Esophagus muscularis mucosa (tissue), 4 donors: ENCODE measurements at regions not wholly inside any gene's neighbourhood (a gene's known extent, or its start where the extent isn't known, plus 50 kb on each side); places are given as distances from the start of the nearest gene placed in this dataset.

Source experiments
- DNase-seq: peaks from one replicate; pipeline ENCODE4 v3.0.0-alpha.2; 2017; ENCODE audit errors: extremely low spot score
- H3K27ac ChIP-seq, 4 donors: fragments of 200-600 bp; sonication (generic); replicated peaks in 1 of 4; 1 replicate in 3 of 4; 2 replicates in 1 of 4; pipeline ENCODE4 v1.5.1; 2016 to 2019; ENCODE audit warnings: mild to moderate bottlenecking in 1 of 4
- H3K27me3 ChIP-seq, 4 donors: fragments of 200-600 bp; sonication (generic); one replicate each; pipeline versions ENCODE4 v1.5.1 to v1.6.0; 2016 to 2019
- H3K36me3 ChIP-seq, 4 donors: fragments of 200-600 bp; sonication (generic); one replicate each; pipeline ENCODE4 v1.5.1; 2016 to 2019
- H3K4me1 ChIP-seq, 4 donors: fragments of 200-600 bp; sonication (generic); one replicate each; pipeline ENCODE4 v1.5.1; 2016 to 2019
- H3K4me3 ChIP-seq, 4 donors: fragments of 200-600 bp; sonication (generic); 1 replicate in 2 of 4; 2 replicates in 2 of 4; pipeline ENCODE4 v1.5.1; 2016 to 2019; ENCODE audit warnings: mild to moderate bottlenecking in 4 of 4, moderate library complexity in 1 of 4
- H3K9me3 ChIP-seq, 4 donors: fragments of 200-600 bp; sonication (generic); 1 replicate in 3 of 4; 2 replicates in 1 of 4; pipeline ENCODE4 v1.5.1; 2016 to 2019
- CTCF ChIP-seq, 3 experiments: fragments of 200-600 bp in 2 of 3; fragments of 450-650 bp in 1 of 3; sonication (generic) in 2 of 3; IDR thresholded peaks; one replicate each; pipeline ENCODE4 v1.5.1; 2017 to 2019; ENCODE audit warnings: antibody characterized with exemption in 3 of 3, mild to moderate bottlenecking in 2 of 3, moderate library complexity in 1 of 3
- EP300 ChIP-seq: sonication (generic); formaldehyde crosslinking; IDR thresholded peaks from one replicate; pipeline ENCODE4 v1.6.1; 2017; ENCODE audit warnings: antibody characterized with exemption
- POLR2A ChIP-seq: fragments of 450-650 bp; IDR thresholded peaks from one replicate; pipeline ENCODE4 v1.6.1; 2017; ENCODE audit warnings: antibody characterized with exemption, moderate library complexity, mild to moderate bottlenecking, low read depth
- POLR2AphosphoS5 ChIP-seq, 2 donors: sonication (generic); formaldehyde crosslinking; IDR thresholded peaks; one replicate each; pipeline ENCODE4 v1.6.1; 2017; ENCODE audit warnings: antibody characterized with exemption in 2 of 2
- WGBS: methylation state at CpG from one replicate; pipeline ENCODE4 v1.1.5; 2018; 5-methylcytosine and 5-hydroxymethylcytosine counted together
- intact Hi-C: fragments of 100-400 bp; cut with DNase I; formaldehyde crosslinking; loops from one replicate; pipeline ENCODE4 v1.15.1; 2023

DNA sequence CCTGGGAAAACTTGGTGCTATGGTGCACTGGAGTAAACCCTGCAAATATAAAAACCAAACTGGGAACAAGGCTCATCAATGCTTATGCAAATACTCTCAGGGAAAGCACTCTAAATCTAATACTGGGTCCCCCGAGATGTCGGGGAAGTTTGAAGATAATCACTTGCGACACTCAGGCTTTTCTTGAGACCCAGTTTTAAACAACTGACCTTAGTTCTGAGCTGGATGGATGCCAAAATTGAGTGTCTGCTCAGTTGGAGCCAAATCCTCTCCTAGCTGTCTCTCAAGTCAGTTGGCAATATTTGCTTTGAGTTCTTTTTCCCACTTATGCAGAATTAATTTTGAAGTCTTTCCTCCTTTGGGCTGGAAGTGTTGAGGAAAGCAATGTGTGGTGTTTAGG, 75.5 kb upstream of the CD2AP start:
- Histone ChIP-seq H3K36me3 (no peaks in the 10 kb centered on the region), H3K4me3 (no peak overlapping the region), H3K27me3 (no peaks in the 10 kb centered on the region), H3K9me3 (no peaks in the 10 kb centered on the region), H3K4me1 (no peaks in the 10 kb centered on the region), H3K27ac (no peak overlapping the region)
- 69% methylated on average over 3 of the region's 3 CpGs for WGBS
- TF ChIP-seq POLR2AphosphoS5 (IDR thresholded peaks at IDR 0.05) (no peak), CTCF (IDR thresholded peaks at IDR 0.05) (no peak), EP300 (no peak), POLR2A (no peak)
- intact Hi-C loops: no loop called here
- no peak for DNase-seq

DNA sequence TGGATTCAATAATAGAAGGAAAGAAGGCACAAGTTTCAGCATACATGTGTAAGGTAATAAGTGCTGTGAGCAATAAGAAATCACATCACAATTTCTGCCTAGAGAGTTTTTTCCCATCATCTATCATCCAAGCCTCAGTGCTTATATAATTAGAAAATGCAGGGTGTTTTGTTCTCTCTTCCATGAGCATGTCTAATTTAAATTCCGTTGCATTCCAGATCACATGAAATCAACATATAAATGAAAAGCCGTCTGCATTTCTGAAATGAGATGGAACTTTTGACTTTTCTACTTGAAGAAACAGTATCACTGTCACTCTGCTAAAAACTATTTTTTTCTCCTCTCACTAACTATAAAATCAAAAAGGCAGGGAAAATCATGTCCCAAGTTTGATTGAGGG, 74.5 kb upstream of the CD2AP start:
- no peak for DNase-seq
- intact Hi-C loops: no loop called here
- Histone ChIP-seq H3K4me3 (no peak overlapping the region), H3K27ac (no peak overlapping the region), H3K9me3 (no peaks in the 10 kb centered on the region), H3K27me3 (no peaks in the 10 kb centered on the region), H3K4me1 (no peaks in the 10 kb centered on the region), H3K36me3 (no peaks in the 10 kb centered on the region)
- no peak for TF ChIP-seq EP300
- no peak for TF ChIP-seq POLR2AphosphoS5 (IDR thresholded peaks at IDR 0.05)
- TF ChIP-seq POLR2A: no peak
- no peak for TF ChIP-seq CTCF (IDR thresholded peaks at IDR 0.05)
- 77% methylated on average over 2 of the region's 2 CpGs for WGBS

DNA sequence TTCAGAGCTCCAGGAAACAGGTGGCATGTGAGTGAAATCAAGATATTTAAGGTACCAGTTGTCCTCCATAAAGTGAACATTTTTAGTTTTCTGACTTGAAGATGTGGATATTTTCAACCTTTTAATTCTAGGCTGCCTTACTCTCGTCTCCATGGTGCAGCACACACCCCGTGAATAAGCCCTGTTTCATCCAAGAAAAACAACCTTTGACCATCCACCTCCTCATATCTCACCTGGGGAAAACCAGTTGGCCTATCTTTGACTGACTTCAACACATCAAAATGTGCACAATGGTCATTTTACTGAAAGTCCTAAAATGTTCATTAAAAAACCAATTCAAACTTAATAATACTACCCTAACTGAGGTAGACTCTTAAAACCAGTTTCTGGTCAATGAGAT, 73.8 kb upstream of the CD2AP start:
- no peak for DNase-seq
- no peaks in the 10 kb centered on the region for H3K27me3 ChIP-seq
- H3K4me1 ChIP-seq: no peaks in the 10 kb centered on the region
- no peak for TF ChIP-seq EP300
- TF ChIP-seq POLR2A: no peak
- TF ChIP-seq CTCF (IDR thresholded peaks at IDR 0.05): no peak
- TF ChIP-seq POLR2AphosphoS5 (IDR thresholded peaks at IDR 0.05): no peak
- no peaks in the 10 kb centered on the region for H3K36me3 ChIP-seq
- no peak overlapping the region for H3K4me3 ChIP-seq
- intact Hi-C loops: no loop called here
- no peaks in the 10 kb centered on the region for H3K9me3 ChIP-seq
- WGBS: 87% methylated on average over 2 of the region's 2 CpGs
- H3K27ac ChIP-seq: no peak overlapping the region

GRCh38 chr6:47404435-47404834, 73.2 kb upstream of the CD2AP start:
- H3K4me1 ChIP-seq: no peaks in the 10 kb centered on the region
- intact Hi-C loops: no loop called here
- 59% methylated on average over 4 of the region's 4 CpGs for WGBS
- no peaks in the 10 kb centered on the region for H3K36me3 ChIP-seq
- TF ChIP-seq POLR2A: no peak
- TF ChIP-seq CTCF (IDR thresholded peaks at IDR 0.05): no peak
- no peaks in the 10 kb centered on the region for H3K9me3 ChIP-seq
- no peak overlapping the region for H3K4me3 ChIP-seq
- no peak overlapping the region for H3K27ac ChIP-seq
- DNase-seq: no peak
- no peaks in the 10 kb centered on the region for H3K27me3 ChIP-seq

- Histone ChIP-seq H3K4me1 (no peaks in the 10 kb centered on the region), H3K36me3 (no peaks in the 10 kb centered on the region), H3K27me3 (no peaks in the 10 kb centered on the region), H3K4me3 (no peak overlapping the region), H3K27ac (no peak overlapping the region), H3K9me3 (no peaks in the 10 kb centered on the region)
- DNase-seq: no peak
- TF ChIP-seq POLR2A (no peak), EP300 (no peak), POLR2AphosphoS5 (IDR thresholded peaks at IDR 0.05) (no peak), CTCF (IDR thresholded peaks at IDR 0.05) (no peak)
- intact Hi-C loops: no loop called here
- WGBS: 65% methylated on average over 5 of the region's 5 CpGs
Observed at GRCh38 chr6:47405273-47405672, 72.3 kb upstream of the CD2AP start.
